ENCODE measurements at regions not wholly inside any gene's neighbourhood (a gene's known extent, or its start where the extent isn't known, plus 50 kb on each side); places are given as distances from the start of the nearest gene placed in this dataset.
"Not testable (repeated sequence)": the region's sequence is repeated elsewhere in the genome, so short reads cannot be mapped to it uniquely, and the experiment has no call there.

DNA sequence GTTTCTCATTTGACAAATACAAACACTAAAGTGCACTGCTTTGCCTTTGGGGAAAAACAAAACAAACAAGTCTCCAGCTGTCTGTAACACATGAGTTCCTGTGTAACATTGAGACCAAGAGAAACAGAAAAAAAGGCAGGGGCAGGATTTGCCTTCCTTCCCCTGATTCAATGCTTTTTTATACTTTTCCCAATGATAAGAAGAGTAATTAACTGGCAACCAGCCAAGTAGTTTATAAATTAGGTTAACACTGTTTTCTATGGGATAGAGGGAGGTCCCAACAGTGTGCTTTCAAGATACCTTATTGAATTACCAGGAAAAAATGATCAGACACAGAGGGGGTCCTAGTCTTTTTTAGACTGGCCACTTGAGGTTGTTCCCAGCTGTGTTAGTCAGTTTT lies 346.8 kb downstream of the TRIM36 start:
- DNase-seq (ENCODE audit: low read depth), result no peak

DNA sequence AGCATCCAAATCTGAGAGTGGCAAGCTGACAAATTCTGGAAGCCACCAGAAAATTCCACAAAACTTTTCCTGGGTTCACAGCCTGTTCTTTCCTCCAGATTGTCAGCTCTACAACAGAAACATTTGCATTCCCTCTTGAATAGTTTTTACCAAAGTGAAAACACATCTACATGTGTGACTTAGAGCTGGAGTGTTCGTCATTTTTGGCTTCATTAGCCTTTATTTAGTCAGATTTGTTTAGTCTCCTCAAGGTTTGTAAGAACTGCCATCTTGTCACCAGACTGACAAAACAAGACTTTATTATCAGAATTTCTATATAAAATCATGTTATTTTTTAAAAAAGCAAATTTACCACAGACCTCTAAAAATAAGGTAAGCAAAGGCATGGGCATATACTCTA lies 347.3 kb downstream of the TRIM36 start:
- no peak for DNase-seq (ENCODE audit: low read depth)

DNA sequence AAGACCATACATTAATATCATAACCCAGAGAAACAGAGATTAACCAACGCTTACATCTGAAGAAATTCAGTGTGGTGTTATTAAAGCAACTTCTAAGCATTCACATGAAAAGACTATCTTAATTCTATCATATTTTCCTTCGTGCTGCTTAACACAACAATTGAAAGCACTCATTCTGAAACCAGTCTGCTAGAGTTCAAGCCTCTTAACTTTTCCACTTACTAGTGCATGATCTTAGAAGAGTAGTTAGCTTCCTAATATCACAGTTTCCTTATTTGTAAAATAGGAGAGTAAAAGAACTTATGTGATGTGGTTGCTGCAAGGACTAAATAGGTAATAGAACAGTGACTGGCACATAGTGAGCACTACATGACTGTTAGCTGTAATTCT lies 379.3 kb downstream of the TRIM36 start:
- no peak for DNase-seq (ENCODE audit: low read depth)

- DNase-seq (ENCODE audit: low read depth), result peak; percentile 6
These were observed 379.8 kb downstream of the TRIM36 start for GRCh38 chr5:114789773-114790402.

- DNase-seq (ENCODE audit: low read depth), result no peak
These were observed 386.8 kb downstream of the TRIM36 start for GRCh38 chr5:114782869-114783268.

- no peak for DNase-seq (ENCODE audit: low read depth)
These were observed 387.5 kb downstream of the TRIM36 start for GRCh38 chr5:114782177-114782576.

DNA sequence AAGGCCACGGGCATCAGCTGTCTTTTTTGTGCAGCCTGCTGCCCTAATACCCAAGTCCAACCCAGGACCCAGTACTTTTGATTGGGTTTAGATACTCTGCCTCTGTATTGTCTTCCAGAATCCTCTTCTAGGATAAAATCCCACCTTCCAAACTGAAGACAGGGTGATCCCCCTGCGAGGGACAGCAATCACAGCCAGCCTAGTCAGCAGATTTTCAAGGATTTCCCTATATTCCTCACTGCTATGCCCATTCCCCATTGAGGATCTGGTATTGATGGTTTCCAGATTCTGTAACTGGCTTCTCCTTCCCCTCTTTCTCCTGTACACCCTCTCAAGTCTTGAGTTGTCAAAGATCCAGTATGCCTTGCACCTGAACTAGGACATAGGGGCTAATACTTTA lies 389.4 kb downstream of the TRIM36 start:
- DNase-seq (ENCODE audit: low read depth), result no peak

DNA sequence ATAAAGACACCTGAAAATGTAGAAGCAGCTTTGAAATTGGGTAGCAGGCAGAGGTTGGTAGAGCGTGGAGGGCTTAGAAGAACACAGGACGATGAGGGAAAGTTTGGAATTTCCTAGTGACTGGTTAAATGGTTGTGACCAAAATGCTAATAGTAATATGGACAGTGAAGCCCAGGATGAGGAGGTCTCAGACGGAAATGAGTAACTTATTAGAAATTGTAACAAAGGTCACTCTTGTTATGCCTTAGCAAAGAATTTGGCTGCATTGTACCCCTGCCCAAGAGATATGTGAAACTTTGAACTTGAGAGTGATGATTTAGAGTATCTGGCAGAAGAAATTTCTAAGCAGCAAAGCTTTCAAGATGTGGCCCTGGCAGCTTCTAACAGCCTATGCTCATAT lies 382.5 kb downstream of the KCNN2 start:
- DNase-seq (ENCODE audit: low read depth), result no peak

DNA sequence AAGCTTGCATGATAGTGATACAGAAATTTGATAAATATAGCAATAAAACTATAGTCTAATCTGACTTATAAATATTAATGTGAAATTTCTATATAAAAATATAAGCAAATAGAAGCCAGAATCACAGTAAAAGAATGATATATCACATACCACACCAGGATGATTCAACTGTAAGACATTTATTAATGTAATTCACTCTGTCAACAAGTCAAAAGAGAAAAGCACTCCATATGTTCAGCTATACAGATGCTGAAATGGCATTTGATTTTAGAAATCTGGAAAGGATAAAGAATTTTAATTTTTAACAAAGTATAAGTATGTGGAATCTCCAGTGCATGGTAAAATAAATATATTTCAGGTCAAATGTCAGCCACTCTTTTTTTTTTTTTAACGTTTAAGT lies 372.4 kb downstream of the KCNN2 start:
- no peak for DNase-seq (ENCODE audit: low read depth)

DNA sequence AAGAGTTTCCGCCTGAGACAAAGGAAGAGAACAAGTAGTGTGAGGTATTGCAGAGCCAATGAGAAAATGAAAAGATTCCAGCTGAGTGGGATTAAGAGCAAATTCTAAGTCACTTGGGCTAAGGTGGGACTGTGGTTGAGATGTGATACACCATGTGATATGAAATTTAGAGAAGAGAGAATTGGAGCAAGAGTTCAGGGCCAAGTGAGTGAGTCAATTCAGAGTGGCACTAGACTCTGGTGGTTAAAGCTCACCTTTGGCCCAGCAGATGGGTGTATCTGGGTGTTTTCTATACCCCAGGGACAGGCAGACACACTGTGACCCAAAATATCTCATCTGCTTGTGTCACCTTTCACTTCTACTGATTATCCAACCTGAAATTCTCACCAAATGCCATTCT lies 368.1 kb downstream of the KCNN2 start:
- no peak for DNase-seq (ENCODE audit: low read depth)

DNA sequence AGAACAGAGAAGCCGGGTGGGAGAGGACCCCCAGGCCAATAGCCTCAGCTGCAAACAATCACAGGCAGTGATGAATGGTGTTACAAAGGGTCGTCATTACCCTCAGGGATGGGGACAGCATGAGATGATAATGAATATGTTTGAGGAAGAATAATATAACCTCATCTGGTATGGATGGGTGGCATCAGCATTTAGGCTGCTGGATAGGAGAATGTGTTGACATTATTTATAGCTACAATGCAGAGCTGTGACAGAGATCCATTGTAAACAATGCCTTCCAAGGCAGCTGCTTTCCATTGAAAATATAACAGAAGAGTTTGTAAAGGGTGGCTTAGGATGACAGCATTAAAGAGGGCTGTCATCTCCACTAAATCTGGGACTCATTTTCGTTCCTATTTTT lies 365.5 kb downstream of the KCNN2 start:
- no peak for DNase-seq (ENCODE audit: low read depth)

GRCh38 chr5:114726131-114726530 lies 364.3 kb downstream of the KCNN2 start:
- DNase-seq (ENCODE audit: low read depth), result no peak

- no peak for DNase-seq (ENCODE audit: low read depth)
These were observed 357.4 kb downstream of the KCNN2 start for GRCh38 chr5:114719268-114719667.

GRCh38 chr5:114716955-114717354 lies 355.1 kb downstream of the KCNN2 start:
- no peak for DNase-seq (ENCODE audit: low read depth)

GRCh38 chr5:114704225-114704893 lies 342.5 kb downstream of the KCNN2 start:
- DNase-seq (ENCODE audit: low read depth), result not testable (repeated sequence)

GRCh38 chr5:114702731-114703130 lies 340.9 kb downstream of the KCNN2 start:
- DNase-seq (ENCODE audit: low read depth), result no peak

DNA sequence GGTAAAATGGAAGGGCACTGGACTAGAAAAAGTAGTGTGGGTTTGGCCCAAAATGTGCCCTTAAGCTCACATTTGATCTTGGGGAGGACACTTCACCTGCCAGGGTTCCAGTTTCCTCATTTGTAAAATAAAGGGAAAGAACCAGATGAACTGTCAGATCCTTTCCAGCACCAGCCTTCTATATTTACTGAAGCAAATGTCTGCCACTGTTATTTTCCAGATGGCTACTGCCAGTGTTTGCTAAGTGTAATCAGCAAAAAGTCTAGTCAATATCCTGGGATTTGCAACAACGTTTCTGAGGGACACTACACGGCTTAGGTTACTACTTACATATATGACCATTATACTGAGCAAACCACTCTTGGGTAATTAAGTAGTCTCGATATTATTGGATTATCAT lies 340.3 kb downstream of the KCNN2 start:
- no peak for DNase-seq (ENCODE audit: low read depth)

- DNase-seq (ENCODE audit: low read depth), result no peak
These were observed 339.0 kb downstream of the KCNN2 start for GRCh38 chr5:114700823-114701222.

- no peak for DNase-seq (ENCODE audit: low read depth)
These were observed 333.5 kb downstream of the KCNN2 start for GRCh38 chr5:114695292-114695904.

DNA sequence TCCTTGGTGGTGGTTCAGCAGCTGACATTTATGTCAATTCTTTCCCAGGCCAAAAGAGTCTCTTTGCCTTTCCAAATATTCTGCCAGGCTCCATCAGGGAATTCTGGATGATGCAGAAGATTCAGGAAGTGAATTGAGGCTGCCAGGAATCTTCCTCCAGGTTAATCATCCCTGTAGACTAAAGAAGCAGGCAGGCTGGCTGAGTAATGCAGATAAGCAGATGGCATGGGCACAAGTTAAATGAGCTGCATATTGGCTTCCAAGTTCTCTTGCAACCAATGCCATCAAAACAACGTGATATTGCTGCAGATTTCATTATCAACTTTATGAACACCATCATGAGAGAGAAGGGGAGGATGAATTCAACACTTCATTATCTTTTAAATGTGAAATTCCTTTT lies 324.5 kb downstream of the KCNN2 start:
- DNase-seq (ENCODE audit: low read depth), result no peak

GRCh38 chr5:114678778-114679177 lies 316.9 kb downstream of the KCNN2 start:
- DNase-seq (ENCODE audit: low read depth), result no peak

- no peak for DNase-seq (ENCODE audit: low read depth)
These were observed 303.7 kb downstream of the KCNN2 start for GRCh38 chr5:114665551-114665950.

DNA sequence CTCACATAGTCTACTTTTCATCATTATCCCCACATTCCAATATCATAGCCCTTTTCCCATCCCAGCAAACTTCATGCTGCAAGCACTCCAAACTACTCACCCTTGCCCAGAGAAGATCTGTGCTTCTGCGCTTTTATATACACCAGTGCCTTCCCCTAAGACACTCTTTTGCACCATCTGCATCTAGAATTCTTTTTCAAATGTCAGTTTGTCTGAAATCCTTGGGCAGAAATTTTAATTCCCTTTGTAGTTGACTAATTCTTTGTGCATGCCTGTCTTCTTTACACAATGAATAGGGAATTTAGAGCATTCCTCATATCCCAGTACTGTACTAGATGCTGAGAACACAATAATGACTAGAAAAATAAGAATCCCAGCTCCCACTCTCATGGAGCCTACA lies 298.9 kb downstream of the KCNN2 start:
- DNase-seq (ENCODE audit: low read depth), result no peak

DNA sequence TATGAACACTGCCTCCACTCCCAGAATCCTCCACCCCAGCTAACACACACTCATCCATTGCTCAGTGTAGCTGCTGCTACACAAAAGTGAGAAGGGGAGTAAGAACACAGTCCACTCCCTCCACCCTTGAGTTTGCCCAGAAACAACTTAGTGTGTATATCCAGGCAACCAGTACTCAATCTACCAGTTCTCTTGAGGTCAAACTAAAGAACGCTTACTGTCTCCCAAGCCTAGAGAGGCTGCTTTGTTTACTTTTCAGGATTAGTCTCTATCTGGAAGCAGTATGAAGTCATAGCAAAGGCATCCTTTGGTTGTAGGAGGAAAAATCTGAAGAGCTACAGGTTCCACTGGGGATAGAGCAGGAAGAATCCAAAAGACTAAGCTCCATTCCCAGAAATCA lies 296.3 kb downstream of the KCNN2 start:
- DNase-seq (ENCODE audit: low read depth), result peak; percentile 18

All from HS-5 (cell line).